ENCODE measurements at regions not wholly inside any gene's neighbourhood (a gene's known extent, or its start where the extent isn't known, plus 50 kb on each side); places are given as distances from the start of the nearest gene placed in this dataset.

DNA sequence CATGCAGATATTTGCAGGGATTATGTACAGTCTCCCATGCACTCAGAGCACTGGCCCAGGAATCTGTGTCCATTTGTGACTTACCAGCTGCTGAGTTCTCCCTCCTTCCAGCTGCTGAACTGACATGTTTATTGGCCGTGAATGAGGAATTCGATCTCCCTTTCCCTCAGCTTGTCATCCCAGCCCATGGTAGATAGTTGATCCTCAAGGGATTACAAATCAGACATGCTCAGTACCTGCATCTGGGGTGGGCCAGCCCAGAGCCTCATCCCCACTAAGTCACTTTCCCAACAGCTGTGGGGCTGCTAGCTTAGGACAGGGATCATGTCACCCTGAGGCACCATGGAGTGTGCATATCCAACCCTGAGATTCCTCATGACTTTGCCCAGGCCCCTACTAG is 1284.9 kb upstream of the LRRTM1 start:
- intact Hi-C loops (cut with micrococcal nuclease): no loop called here
- DNase-seq (no peak), ATAC-seq (no peak)
- TF ChIP-seq CTCF (IDR thresholded peaks at IDR 0.05): no peak
- Mint-ChIP-seq H3K27ac (no peak overlapping the region), H3K4me3 (no peak overlapping the region), H3K4me1 (ENCODE audit: low read depth) (no peaks in the 10 kb centered on the region), H3K36me3 (ENCODE audit: low read depth) (no peaks in the 10 kb centered on the region), H3K27me3 (no peaks in the 10 kb centered on the region), H3K9me3 (peaks cover 13% of the 10 kb centered on the region)
- CTCF ChIA-PET: no interaction called here
- POLR2A ChIA-PET: no interaction called here

DNA sequence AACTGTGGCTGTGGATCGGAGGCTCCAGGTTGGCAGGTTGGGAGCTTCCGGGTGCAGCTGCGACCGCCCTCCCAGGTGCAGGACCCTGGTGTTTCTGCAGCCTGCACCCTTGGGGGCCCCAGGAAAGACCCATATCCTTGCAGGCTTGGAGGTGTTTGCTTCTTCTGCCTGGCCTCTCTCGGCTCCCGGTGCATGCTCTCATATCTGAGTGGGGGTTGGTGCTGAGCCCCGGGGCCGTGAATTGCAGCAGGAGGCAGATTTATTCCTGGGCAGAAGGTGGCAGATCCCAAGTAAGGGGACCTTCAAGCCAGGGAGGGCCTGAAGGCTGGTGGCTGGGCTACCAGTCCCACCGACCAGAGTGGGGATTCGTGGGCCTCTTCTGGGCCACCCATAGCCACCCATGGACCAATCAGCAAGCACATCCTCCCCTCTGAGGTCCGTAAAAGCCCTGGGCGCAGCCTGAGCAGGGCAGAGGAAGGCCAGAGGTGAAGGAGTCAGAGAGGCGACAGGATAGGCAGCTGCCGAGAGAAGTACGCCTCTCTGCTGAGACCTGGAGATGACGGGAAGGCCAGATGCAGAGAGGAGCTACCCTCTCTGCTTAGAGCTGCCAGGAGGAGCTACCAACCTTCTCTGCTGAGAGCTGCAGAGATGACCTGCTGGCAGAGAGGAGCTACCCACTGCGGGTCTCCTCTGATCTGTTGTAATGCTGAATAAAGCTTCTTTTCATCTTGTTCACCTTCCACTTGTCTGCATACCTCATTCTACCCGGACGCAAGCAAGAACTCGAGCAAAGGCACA is 1279.0 kb upstream of the LRRTM1 start:
- intact Hi-C loops (cut with micrococcal nuclease): no loop called here
- no peaks in the 10 kb centered on the region for H3K36me3 Mint-ChIP-seq (ENCODE audit: low read depth)
- H3K4me3 Mint-ChIP-seq: no peak overlapping the region
- POLR2A ChIA-PET: no interaction called here
- DNase-seq (no peak), ATAC-seq (no peak)
- H3K27ac Mint-ChIP-seq: no peak overlapping the region
- CTCF ChIA-PET: no interaction called here
- no peaks in the 10 kb centered on the region for H3K27me3 Mint-ChIP-seq
- no peaks in the 10 kb centered on the region for H3K4me1 Mint-ChIP-seq (ENCODE audit: low read depth)
- peaks cover 19% of the 10 kb centered on the region for H3K9me3 Mint-ChIP-seq
- no peak for TF ChIP-seq CTCF (IDR thresholded peaks at IDR 0.05)

- ChIA-PET CTCF (no interaction called here), POLR2A (no interaction called here)
- Mint-ChIP-seq H3K4me1 (ENCODE audit: low read depth) (no peaks in the 10 kb centered on the region), H3K4me3 (no peak overlapping the region), H3K9me3 (peaks cover 17% of the 10 kb centered on the region), H3K27me3 (no peaks in the 10 kb centered on the region), H3K27ac (no peak overlapping the region), H3K36me3 (ENCODE audit: low read depth) (no peaks in the 10 kb centered on the region)
- ATAC-seq (no peak), DNase-seq (no peak)
- intact Hi-C loops (cut with micrococcal nuclease): no loop called here
- TF ChIP-seq CTCF (IDR thresholded peaks at IDR 0.05): no peak
Observed at GRCh38 chr2:81576713-81577112, 1272.2 kb upstream of the LRRTM1 start.

- DNase-seq (no peak), ATAC-seq (no peak)
- no peak for TF ChIP-seq CTCF (IDR thresholded peaks at IDR 0.05)
- Mint-ChIP-seq H3K27ac (no peak overlapping the region), H3K4me3 (no peak overlapping the region), H3K4me1 (ENCODE audit: low read depth) (no peaks in the 10 kb centered on the region), H3K27me3 (no peaks in the 10 kb centered on the region), H3K36me3 (ENCODE audit: low read depth) (no peaks in the 10 kb centered on the region), H3K9me3 (peaks cover 12% of the 10 kb centered on the region)
- intact Hi-C loops (cut with micrococcal nuclease): no loop called here
- ChIA-PET POLR2A (no interaction called here), CTCF (no interaction called here)
Observed at GRCh38 chr2:81551040-81551634, 1246.6 kb upstream of the LRRTM1 start.

GRCh38 chr2:81550277-81550676 is 1245.7 kb upstream of the LRRTM1 start:
- ChIA-PET POLR2A (no interaction called here), CTCF (no interaction called here)
- Mint-ChIP-seq H3K27me3 (no peaks in the 10 kb centered on the region), H3K36me3 (ENCODE audit: low read depth) (no peaks in the 10 kb centered on the region), H3K4me3 (no peak overlapping the region), H3K9me3 (peaks cover 12% of the 10 kb centered on the region), H3K4me1 (ENCODE audit: low read depth) (no peaks in the 10 kb centered on the region), H3K27ac (no peak overlapping the region)
- intact Hi-C loops (cut with micrococcal nuclease): no loop called here
- DNase-seq (no peak), ATAC-seq (no peak)
- TF ChIP-seq CTCF (IDR thresholded peaks at IDR 0.05): no peak

All from activated CD8-positive, alpha-beta T cell treated with anti-CD3 and anti-CD28 coated beads for 36 hours (primary cell).